Calu3 (cell line): ENCODE measurements at regions not wholly inside any gene's neighbourhood (a gene's known extent, or its start where the extent isn't known, plus 50 kb on each side); places are given as distances from the start of the nearest gene placed in this dataset.

Experiments
- BruUV-seq: library from RNA; stranded (reverse); fragments of 400-500 nt; replicated peaks from 2 replicates; lab custom pipeline; 2021; lab: Mats Ljungman, UMichigan
- CTCF ChIA-PET: fragments of 300-600 bp; sonication (Branson Sonifier 250); formaldehyde crosslinking; loops from one replicate; lab custom pipeline; 2022; ENCODE audit warnings: antibody characterized with exemption; lab: Charles Lee
- DNase-seq: peaks from one replicate; pipeline ENCODE4 v3.0.0; 2022
- H3K27ac Mint-ChIP-seq: one replicate; pipeline ENCODE4 v1.8.0; 2022; ENCODE audit warnings: mixed read lengths; ENCODE audit not compliant: unreplicated experiment
- H3K27me3 Mint-ChIP-seq: one replicate; pipeline ENCODE4 v1.8.0; 2022; ENCODE audit warnings: mixed read lengths; ENCODE audit not compliant: unreplicated experiment
- H3K36me3 Mint-ChIP-seq: one replicate; pipeline ENCODE4 v1.8.0; 2022; ENCODE audit warnings: mild to moderate bottlenecking, moderate library complexity, mixed read lengths; ENCODE audit not compliant: insufficient read depth, unreplicated experiment
- H3K4me1 Mint-ChIP-seq: one replicate; pipeline ENCODE4 v1.8.0; 2022; ENCODE audit warnings: mild to moderate bottlenecking, low read depth, mixed read lengths; ENCODE audit not compliant: unreplicated experiment
- H3K4me3 Mint-ChIP-seq: one replicate; pipeline ENCODE4 v1.8.0; 2022; ENCODE audit warnings: mild to moderate bottlenecking, low read depth, moderate library complexity, mixed read lengths; ENCODE audit not compliant: unreplicated experiment
- H3K9me3 Mint-ChIP-seq: one replicate; pipeline ENCODE4 v1.8.0; 2022; ENCODE audit warnings: low read depth, mixed read lengths; ENCODE audit not compliant: unreplicated experiment
- CTCF ChIP-seq: fragments of 200-600 bp; IDR thresholded peaks from one replicate; pipeline ENCODE4 v1.8.0; 2022; ENCODE audit warnings: antibody characterized with exemption; ENCODE audit not compliant: unreplicated experiment
- intact Hi-C: fragments of 100-400 bp; cut with micrococcal nuclease; formaldehyde crosslinking; loops from one replicate; pipeline ENCODE4 v1.10.0; 2022; ENCODE audit not compliant: unreplicated experiment

GRCh38 chr6:23280437-23280836 lies 711.1 kb downstream of the HDGFL1 start:
- Mint-ChIP-seq H3K4me1 (no peaks in the 10 kb centered on the region), H3K9me3 (peaks cover 9% of the 10 kb centered on the region), H3K27ac (no peak overlapping the region), H3K4me3 (no peak overlapping the region), H3K36me3 (no peaks in the 10 kb centered on the region), H3K27me3 (no peaks in the 10 kb centered on the region)
- DNase-seq = no peak
- intact Hi-C loops = no loop called here
- CTCF ChIA-PET = no interaction called here
- no peak for TF ChIP-seq CTCF
- no TSS peak for BruUV-seq

GRCh38 chr6:23282252-23283021 lies 713.1 kb downstream of the HDGFL1 start:
- CTCF ChIA-PET = no interaction called here
- BruUV-seq = no TSS peak
- H3K4me3 Mint-ChIP-seq = no peak overlapping the region
- no peak for TF ChIP-seq CTCF
- no peaks in the 10 kb centered on the region for H3K27me3 Mint-ChIP-seq
- no peak overlapping the region for H3K27ac Mint-ChIP-seq
- H3K9me3 Mint-ChIP-seq = peaks cover 13% of the 10 kb centered on the region
- intact Hi-C loops = no loop called here
- no peaks in the 10 kb centered on the region for H3K4me1 Mint-ChIP-seq
- no peaks in the 10 kb centered on the region for H3K36me3 Mint-ChIP-seq
- DNase-seq = no peak

DNA sequence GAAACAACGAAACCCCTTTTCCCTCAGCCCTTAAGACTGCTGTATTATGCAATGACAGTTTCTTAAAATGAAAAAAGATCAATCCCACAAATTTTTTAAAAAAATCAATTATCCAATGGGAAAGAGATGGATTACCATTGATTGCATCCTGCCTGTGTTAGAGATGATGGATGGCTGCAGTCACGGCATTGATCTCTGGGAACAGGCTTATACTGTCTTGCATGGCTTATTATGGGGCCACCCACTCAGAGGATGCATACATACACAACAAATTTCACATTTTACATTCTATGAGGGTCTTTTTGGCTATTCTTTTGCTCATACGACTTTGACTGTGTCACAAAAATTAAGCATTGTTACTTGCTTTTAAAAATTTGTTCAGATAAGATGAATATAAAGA lies 724.3 kb downstream of the HDGFL1 start:
- CTCF ChIA-PET = no interaction called here
- H3K36me3 Mint-ChIP-seq = no peaks in the 10 kb centered on the region
- H3K27me3 Mint-ChIP-seq = no peaks in the 10 kb centered on the region

GRCh38 chr6:23301556-23301955 lies 732.2 kb downstream of the HDGFL1 start:
- CTCF ChIA-PET = no interaction called here
- H3K9me3 Mint-ChIP-seq = peaks cover 18% of the 10 kb centered on the region
- no peak overlapping the region for H3K27ac Mint-ChIP-seq
- intact Hi-C loops = no loop called here
- TF ChIP-seq CTCF = no peak
- no peak for DNase-seq
- no TSS peak for BruUV-seq
- no peaks in the 10 kb centered on the region for H3K36me3 Mint-ChIP-seq
- no peaks in the 10 kb centered on the region for H3K4me1 Mint-ChIP-seq
- H3K27me3 Mint-ChIP-seq = no peaks in the 10 kb centered on the region
- no peak overlapping the region for H3K4me3 Mint-ChIP-seq

More for the DNA sequence above, 724.3 kb downstream of the HDGFL1 start:
- H3K9me3 Mint-ChIP-seq = peaks cover 9% of the 10 kb centered on the region
- DNase-seq = no peak
- no TSS peak for BruUV-seq
- H3K4me1 Mint-ChIP-seq = no peaks in the 10 kb centered on the region
- no peak overlapping the region for H3K27ac Mint-ChIP-seq
- TF ChIP-seq CTCF = no peak
- intact Hi-C loops = no loop called here
- H3K4me3 Mint-ChIP-seq = no peak overlapping the region
